ENCODE measurements at regions not wholly inside any gene's neighbourhood (a gene's known extent, or its start where the extent isn't known, plus 50 kb on each side); places are given as distances from the start of the nearest gene placed in this dataset.

DNA sequence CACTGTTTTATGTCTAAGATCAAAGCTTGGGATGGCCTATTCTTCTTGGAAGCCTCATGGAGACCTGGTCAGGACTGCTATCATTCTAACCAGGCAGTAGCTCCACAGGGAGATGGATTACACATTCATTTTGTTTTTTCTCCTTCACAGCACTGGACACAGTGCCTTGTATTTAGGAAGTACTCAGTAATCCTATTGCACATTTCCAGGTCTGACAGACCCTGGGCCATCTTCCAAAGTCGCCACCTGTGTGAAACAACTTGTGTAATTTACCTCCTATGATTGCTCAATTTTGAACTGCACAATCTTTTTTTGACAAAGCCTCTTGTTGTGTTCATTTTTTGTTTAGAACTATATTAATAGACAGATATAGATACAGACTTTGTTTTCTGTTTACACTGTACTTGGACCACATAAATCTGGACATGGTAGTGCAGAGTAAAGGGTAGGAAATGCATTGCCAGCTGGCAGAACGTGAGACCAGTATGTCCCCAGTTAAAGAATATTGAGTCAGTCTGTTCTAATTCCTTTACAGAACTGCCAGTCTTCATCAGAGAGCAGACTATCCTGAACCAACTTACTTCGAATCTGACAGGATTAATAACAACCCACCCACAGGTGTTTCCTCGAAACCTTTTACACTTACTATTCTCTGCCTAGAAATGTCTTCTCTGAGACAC lies 277.8 kb upstream of the CYRIA start:
- H3K27me3 ChIP-seq (ENCODE audit: control insufficient read depth, extremely low read depth, insufficient read depth, low read length), result no peaks in the 10 kb centered on the region
- no peaks in the 10 kb centered on the region for H3K4me1 ChIP-seq (ENCODE audit: control insufficient read depth, extremely low read depth, insufficient read depth, low read length)
- FAIRE-seq (no peak), DNase-seq (ENCODE audit: low read depth, low spot score) (no peak)
- no peak overlapping the region for H3K27ac ChIP-seq (ENCODE audit: control insufficient read depth, insufficient read depth, low read length)
- no peak overlapping the region for H3K4me3 ChIP-seq (ENCODE audit: control insufficient read depth in 2 of 3, extremely low read depth in 1 of 3, insufficient read depth in 2 of 3, low read depth in 1 of 3, low read length in 3 of 3)
- H3K36me3 ChIP-seq (ENCODE audit: control insufficient read depth in 2 of 2, extremely low read depth in 1 of 2, insufficient read depth in 2 of 2, low read length in 2 of 2), result no peaks in the 10 kb centered on the region
- dilution Hi-C loops (cut with MboI; ENCODE audit: extremely low pct_ligation_motif_present, low sequenced_read_pairs), result no loop called here
- H3K9me3 ChIP-seq (ENCODE audit: control insufficient read depth, low read depth, low read length), result no peaks in the 10 kb centered on the region
- no peak overlapping the region for H3K9ac ChIP-seq (ENCODE audit: control insufficient read depth, extremely low read depth, insufficient read depth, low read length)
- no peak for TF ChIP-seq CTCF (optimal IDR thresholded peaks at IDR 0.05 in 1 of 3, IDR thresholded peaks at IDR 0.05 in 1 of 3, conservative IDR thresholded peaks at IDR 0.05 in 1 of 3; ENCODE audit: extremely low read depth in 1 of 3, insufficient read depth in 2 of 3, low read length in 3 of 3)
- TF ChIP-seq EZH2 (IDR thresholded peaks at IDR 0.05; ENCODE audit: low read length), result no peak
- no peaks in the 10 kb centered on the region for H3K9me1 ChIP-seq (ENCODE audit: control insufficient read depth, extremely low read depth, insufficient read depth, low read length)
- H3K4me2 ChIP-seq (ENCODE audit: control insufficient read depth, extremely low read depth, insufficient read depth, low read depth, low read length), result no peak overlapping the region
- H4K20me1 ChIP-seq (ENCODE audit: control insufficient read depth, extremely low read depth, insufficient read depth, low read length), result no peaks in the 10 kb centered on the region
- no peak overlapping the region for H2AFZ ChIP-seq (ENCODE audit: control insufficient read depth, low read length)
- no peaks in the 10 kb centered on the region for H3K79me2 ChIP-seq (ENCODE audit: control insufficient read depth, insufficient read depth, low read length)

DNA sequence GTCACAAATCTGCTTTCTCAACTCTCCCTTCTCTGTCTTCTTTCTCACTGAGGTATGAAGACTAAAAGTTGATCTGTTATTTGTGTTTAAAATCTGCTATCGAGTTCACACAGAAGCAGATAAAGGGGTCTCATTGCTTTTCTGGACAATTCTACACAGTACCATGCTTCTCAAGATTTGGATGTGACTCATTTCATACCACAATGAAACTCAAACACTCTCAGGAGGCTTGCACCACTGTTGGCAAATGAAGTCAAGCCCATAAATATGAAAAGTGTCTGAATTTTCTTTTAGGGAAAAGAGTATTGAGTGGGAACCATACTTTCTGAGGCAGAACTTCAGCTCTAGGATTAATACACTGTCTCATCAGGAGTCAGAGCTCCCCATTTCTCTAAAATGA lies 274.6 kb upstream of the CYRIA start:
- DNase-seq (ENCODE audit: low read depth, low spot score) (no peak), FAIRE-seq (no peak)
- TF ChIP-seq CTCF (optimal IDR thresholded peaks at IDR 0.05 in 1 of 3, IDR thresholded peaks at IDR 0.05 in 1 of 3, conservative IDR thresholded peaks at IDR 0.05 in 1 of 3; ENCODE audit: extremely low read depth in 1 of 3, insufficient read depth in 2 of 3, low read length in 3 of 3) (no peak), EZH2 (IDR thresholded peaks at IDR 0.05; ENCODE audit: low read length) (no peak)
- Histone ChIP-seq H3K9me3 (ENCODE audit: control insufficient read depth, low read depth, low read length) (no peaks in the 10 kb centered on the region), H3K4me3 (ENCODE audit: control insufficient read depth in 2 of 3, extremely low read depth in 1 of 3, insufficient read depth in 2 of 3, low read depth in 1 of 3, low read length in 3 of 3) (no peak overlapping the region), H3K79me2 (ENCODE audit: control insufficient read depth, insufficient read depth, low read length) (no peaks in the 10 kb centered on the region), H3K9ac (ENCODE audit: control insufficient read depth, extremely low read depth, insufficient read depth, low read length) (no peak overlapping the region), H3K9me1 (ENCODE audit: control insufficient read depth, extremely low read depth, insufficient read depth, low read length) (no peaks in the 10 kb centered on the region), H3K4me1 (ENCODE audit: control insufficient read depth, extremely low read depth, insufficient read depth, low read length) (no peaks in the 10 kb centered on the region), H3K27me3 (ENCODE audit: control insufficient read depth, extremely low read depth, insufficient read depth, low read length) (no peaks in the 10 kb centered on the region), H3K4me2 (ENCODE audit: control insufficient read depth, extremely low read depth, insufficient read depth, low read depth, low read length) (no peak overlapping the region), H2AFZ (ENCODE audit: control insufficient read depth, low read length) (no peak overlapping the region), H4K20me1 (ENCODE audit: control insufficient read depth, extremely low read depth, insufficient read depth, low read length) (no peaks in the 10 kb centered on the region), H3K27ac (ENCODE audit: control insufficient read depth, insufficient read depth, low read length) (no peak overlapping the region), H3K36me3 (ENCODE audit: control insufficient read depth in 2 of 2, extremely low read depth in 1 of 2, insufficient read depth in 2 of 2, low read length in 2 of 2) (no peaks in the 10 kb centered on the region)
- dilution Hi-C loops (cut with MboI; ENCODE audit: extremely low pct_ligation_motif_present, low sequenced_read_pairs), result no loop called here
